Panc1 (cell line): ENCODE measurements at regions not wholly inside any gene's neighbourhood (a gene's known extent, or its start where the extent isn't known, plus 50 kb on each side); places are given as distances from the start of the nearest gene placed in this dataset.

Experiments used
- ATAC-seq: fragments of 200-7000 bp; cut with Tn5 transposase; 2 replicates; pipeline ENCODE4 v1.9.1; 2020; ENCODE audit warnings: mild to moderate bottlenecking, moderate library complexity
- BruUV-seq: library from RNA; stranded (reverse); fragments of 400-500 nt; replicated peaks from 2 replicates; lab custom pipeline; 2021; lab: Mats Ljungman, UMichigan
- CTCF ChIA-PET: fragments of 300-600 bp; sonication (Branson Sonifier 250); formaldehyde crosslinking; loops from one replicate; lab custom pipeline; 2022; ENCODE audit warnings: antibody characterized with exemption; lab: Charles Lee
- POLR2A ChIA-PET: fragments of 300-600 bp; sonication (Branson Sonifier 250); formaldehyde crosslinking; loops from one replicate; lab custom pipeline; 2022; ENCODE audit warnings: antibody characterized with exemption; lab: Charles Lee
- DNase-seq: peaks from one replicate; pipeline ENCODE4 v3.0.0-alpha.2; 2010; ENCODE audit warnings: low read depth, low spot score
- H3K27ac ChIP-seq: 2 replicates; pipeline ENCODE4 v1.5.1; 2011; ENCODE audit warnings: mild to moderate bottlenecking, low read length, inconsistent platforms
- H3K27me3 ChIP-seq: fragments of 200-500 bp; sonication (Bioruptor generic); 2 replicates; pipeline ENCODE4 v1.6.0; 2014; ENCODE audit warnings: low read length, inconsistent platforms; ENCODE audit not compliant: control insufficient read depth, insufficient read depth
- H3K36me3 ChIP-seq: fragments of 200-500 bp; sonication (Bioruptor generic); 2 replicates; pipeline ENCODE4 v1.5.1; 2014; ENCODE audit warnings: inconsistent platforms, mild to moderate bottlenecking, low read length, moderate library complexity; ENCODE audit not compliant: control insufficient read depth, insufficient read depth
- H3K4me1 ChIP-seq: 2 replicates; pipeline ENCODE4 v1.5.1; 2011; ENCODE audit warnings: inconsistent platforms, mild to moderate bottlenecking, low read length, moderate library complexity; ENCODE audit not compliant: control insufficient read depth, insufficient read depth
- H3K4me3 ChIP-seq, 2 experiments: 2 replicates each; pipeline ENCODE4 v1.5.1; 2011 to 2012; ENCODE audit warnings: low read depth in 2 of 2, low read length in 2 of 2, mild to moderate bottlenecking in 2 of 2, inconsistent platforms in 1 of 2, moderate library complexity in 1 of 2
- H3K9me3 ChIP-seq: fragments of 200-500 bp; sonication (Bioruptor generic); 2 replicates; pipeline ENCODE4 v1.5.1; 2014; ENCODE audit warnings: low read depth, mild to moderate bottlenecking, inconsistent platforms, low read length, moderate library complexity; ENCODE audit not compliant: control insufficient read depth, insufficient read depth
- CTCF ChIP-seq: fragments of 450-650 bp; IDR thresholded peaks from 2 replicates; pipeline ENCODE4 v1.5.1; 2017; ENCODE audit warnings: mild to moderate bottlenecking
- POLR2AphosphoS5 ChIP-seq: IDR thresholded peaks from 2 replicates; pipeline ENCODE4 v1.6.1; 2012; ENCODE audit warnings: mild to moderate bottlenecking, low read depth, low read length, moderate library complexity
- REST ChIP-seq, 2 experiments: IDR thresholded peaks; 2 replicates each; pipeline ENCODE4 v1.6.1; 2011 to 2012; ENCODE audit warnings: low read depth in 2 of 2, control low read depth in 1 of 2, low read length in 1 of 2, mild to moderate bottlenecking in 1 of 2, moderate library complexity in 1 of 2; ENCODE audit not compliant: insufficient read depth in 1 of 2
- SIN3A ChIP-seq: IDR thresholded peaks from 2 replicates; pipeline ENCODE4 v1.6.1; 2012; ENCODE audit warnings: low read depth, mild to moderate bottlenecking, low read length, moderate library complexity, borderline replicate concordance; ENCODE audit not compliant: insufficient read depth
- TCF7L2 ChIP-seq: IDR thresholded peaks from 2 replicates; pipeline ENCODE4 v1.6.1; 2011; ENCODE audit warnings: mild to moderate bottlenecking, low read depth, low read length, inconsistent platforms
- in situ Hi-C: cut with HindIII; loops from 2 replicates; pipeline ENCODE4 v1.10.0; 2016; ENCODE audit warnings: low sequenced_read_pairs, low pct_unique_long_range_greater_than_20kb
- intact Hi-C: fragments of 100-400 bp; cut with micrococcal nuclease; formaldehyde crosslinking; loops from one replicate; pipeline ENCODE4 v1.10.0; 2022; ENCODE audit not compliant: unreplicated experiment

- TF ChIP-seq TCF7L2: no peak
- no peak for TF ChIP-seq POLR2AphosphoS5
- no peak for TF ChIP-seq REST (IDR thresholded peaks at IDR 0.05; ENCODE audit: insufficient read depth in 1 of 2, low read depth in 2 of 2, low read length in 1 of 2)
- no peak for TF ChIP-seq SIN3A
- TF ChIP-seq CTCF: no peak
- Histone ChIP-seq H3K9me3 (no peaks in the 10 kb centered on the region), H3K27me3 (no peaks in the 10 kb centered on the region), H3K36me3 (no peaks in the 10 kb centered on the region), H3K4me1 (no peaks in the 10 kb centered on the region), H3K4me3 (no peak overlapping the region), H3K27ac (no peak overlapping the region)
- intact Hi-C loops: no loop called here
- ChIA-PET POLR2A (no interaction called here), CTCF (no interaction called here)
- BruUV-seq: no TSS peak
- in situ Hi-C loops: no loop called here
- ATAC-seq: no peak
- DNase-seq: no peak
Observed at GRCh38 chr9:3008091-3008490, 164.2 kb upstream of the PUM3 start.

- in situ Hi-C loops (no loop called here), intact Hi-C loops (no loop called here)
- ATAC-seq: no peak
- ChIA-PET POLR2A (no interaction called here), CTCF (no interaction called here)
- Histone ChIP-seq H3K27me3 (no peaks in the 10 kb centered on the region), H3K9me3 (no peaks in the 10 kb centered on the region), H3K36me3 (no peaks in the 10 kb centered on the region), H3K4me3 (no peak overlapping the region), H3K27ac (no peak overlapping the region), H3K4me1 (no peaks in the 10 kb centered on the region)
- no peak for DNase-seq
- TF ChIP-seq SIN3A (no peak), REST (IDR thresholded peaks at IDR 0.05; ENCODE audit: insufficient read depth in 1 of 2, low read depth in 2 of 2, low read length in 1 of 2) (no peak), POLR2AphosphoS5 (no peak), CTCF (no peak), TCF7L2 (no peak)
- no TSS peak for BruUV-seq
Observed at GRCh38 chr9:3007326-3007725, 163.4 kb upstream of the PUM3 start.
